HT-29 (cell line): ENCODE measurements at regions not wholly inside any gene's neighbourhood (a gene's known extent, or its start where the extent isn't known, plus 50 kb on each side); places are given as distances from the start of the nearest gene placed in this dataset.
"Not testable (repeated sequence)": the region's sequence is repeated elsewhere in the genome, so short reads cannot be mapped to it uniquely, and the experiment has no call there.

Experiments used
- DNase-seq: peaks from one replicate; pipeline ENCODE4 v3.0.0-alpha.2; 2015; ENCODE audit warnings: low spot score

GRCh38 chr9:111744363-111744762, 50.4 kb downstream of the SHOC1 start:
- no peak for DNase-seq

DNA sequence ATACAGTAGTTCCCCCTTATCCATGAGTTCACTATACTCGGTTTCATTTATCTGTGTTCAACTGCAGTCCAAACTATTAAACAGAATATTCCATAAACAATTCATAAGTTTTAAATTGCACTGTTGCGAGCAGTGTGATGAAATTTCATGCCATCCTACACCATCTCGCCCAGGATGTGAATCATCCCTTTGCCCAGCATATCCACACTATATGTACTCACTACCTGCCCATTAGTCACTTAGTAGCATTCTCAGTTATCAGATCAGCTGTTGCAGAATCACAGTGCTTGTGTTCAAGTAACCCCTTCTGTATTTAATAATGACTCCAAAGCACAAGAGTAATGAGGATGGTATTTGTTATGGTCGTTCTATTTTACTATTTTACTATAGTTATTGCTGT, 51.5 kb downstream of the SHOC1 start:
- DNase-seq: peak; percentile 44

GRCh38 chr9:111740739-111741138, 54.0 kb downstream of the SHOC1 start:
- DNase-seq: no peak

DNA sequence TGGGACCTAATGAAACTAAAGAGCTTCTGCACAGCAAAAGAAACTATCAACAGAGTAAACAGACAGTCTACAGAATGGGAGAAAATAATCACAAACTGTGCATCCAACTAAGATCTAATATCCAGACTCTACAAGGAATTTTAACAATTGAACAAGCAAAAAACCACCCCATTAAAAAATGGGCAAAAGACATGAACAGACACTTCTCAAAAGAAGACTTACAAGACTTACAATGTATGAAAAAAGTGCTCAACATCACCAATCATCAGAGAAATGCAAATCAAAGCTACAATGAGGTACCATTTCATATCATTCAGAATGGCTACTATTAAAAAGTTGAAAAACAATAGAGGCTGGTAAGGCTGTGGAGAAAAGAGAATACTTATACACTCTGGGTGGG, 58.0 kb downstream of the SHOC1 start:
- no peak for DNase-seq

DNA sequence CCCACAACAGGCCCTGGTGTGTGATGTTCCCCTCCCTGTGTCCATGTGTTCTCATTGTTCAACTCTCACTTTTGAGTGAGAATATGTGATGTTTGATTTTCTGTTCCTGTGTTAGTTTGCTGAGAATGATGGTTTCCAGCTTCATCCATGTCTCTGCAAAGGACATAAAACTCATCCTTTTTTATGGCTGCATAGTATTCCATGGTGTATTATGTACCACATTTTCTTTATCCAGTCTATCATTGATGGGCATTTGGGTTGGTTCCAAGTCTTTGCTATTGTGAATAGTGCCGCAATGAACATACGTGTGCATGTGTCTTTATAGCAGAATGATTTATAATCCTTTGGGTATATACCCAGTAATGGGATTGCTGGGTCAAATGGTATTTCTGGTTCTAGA, 59.4 kb downstream of the SHOC1 start:
- DNase-seq: not testable (repeated sequence)

- DNase-seq: no peak
Measured at GRCh38 chr9:111731928-111732327, 62.8 kb downstream of the SHOC1 start.

- DNase-seq: peak; percentile 70
Measured at GRCh38 chr9:111730937-111731567, 63.7 kb downstream of the SHOC1 start.

GRCh38 chr9:111728617-111729366, 65.9 kb downstream of the SHOC1 start:
- DNase-seq: peak; percentile 60

DNA sequence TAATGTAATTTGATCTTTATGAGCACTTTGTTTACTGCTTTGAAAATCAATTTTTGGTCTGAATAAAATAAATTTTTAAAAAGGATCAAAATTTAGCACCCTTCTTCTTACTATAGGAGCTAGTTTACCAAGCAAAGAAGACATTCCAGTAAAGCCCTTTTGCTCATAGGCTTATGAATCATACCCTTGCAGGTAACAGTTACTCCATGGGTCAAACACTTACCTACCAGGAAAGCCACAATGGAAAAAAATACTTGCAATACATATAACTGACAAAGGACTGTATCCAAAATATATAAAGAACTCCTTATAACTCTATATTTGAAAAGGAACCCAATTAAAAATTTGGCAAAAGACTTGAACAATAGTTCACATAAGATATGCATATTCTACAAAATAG, 66.6 kb downstream of the SHOC1 start:
- no peak for DNase-seq

DNA sequence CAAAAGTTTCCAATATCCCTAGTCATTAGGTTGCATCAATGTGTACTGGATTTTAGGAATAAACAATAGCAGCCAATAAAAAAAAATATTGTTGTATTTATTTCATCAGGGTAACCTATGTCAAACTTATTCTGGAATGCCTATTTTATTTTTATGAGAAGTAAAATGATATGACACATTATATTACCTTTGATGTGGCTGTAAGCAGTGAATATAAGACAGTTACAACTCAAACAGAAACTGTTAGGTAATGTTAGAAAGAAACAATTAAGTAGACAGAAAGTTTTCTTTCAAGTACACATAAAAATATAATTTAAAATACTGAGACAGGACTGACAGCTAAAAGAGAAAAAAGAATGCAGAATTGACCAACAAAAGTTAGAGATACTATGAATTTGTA, 65.5 kb downstream of the GNG10 start:
- no peak for DNase-seq

DNA sequence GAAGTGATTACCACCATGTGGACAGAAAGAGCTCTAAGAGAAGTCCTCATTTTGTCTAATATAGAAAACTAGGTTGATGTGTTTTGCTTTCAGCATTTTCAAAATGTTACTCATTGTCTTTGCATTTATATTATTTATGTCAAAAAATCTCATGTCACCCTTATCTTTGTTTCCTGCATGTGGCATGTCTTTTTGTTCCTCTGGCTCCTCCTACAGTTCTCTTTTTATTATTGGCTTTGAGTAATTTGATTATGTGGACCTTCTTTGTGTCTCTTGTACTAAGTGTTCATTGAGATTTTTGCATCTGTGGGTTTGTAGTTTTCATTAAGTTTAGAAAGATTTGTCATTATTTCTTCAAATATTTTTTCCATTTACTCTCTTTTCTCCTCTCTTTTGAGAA, 58.8 kb downstream of the GNG10 start:
- no peak for DNase-seq
